HL-60/S4 (cell line): ENCODE measurements at regions not wholly inside any gene's neighbourhood (a gene's known extent, or its start where the extent isn't known, plus 50 kb on each side); places are given as distances from the start of the nearest gene placed in this dataset.

ENCODE experiments used
- in situ Hi-C: fragments of 300-500 bp; cut with MboI; formaldehyde crosslinking; loops from 2 replicates; pipeline ENCODE4 v1.14.3; 2022; ENCODE audit warnings: low sequenced_read_pairs

GRCh38 chr13:27327633-27328032 lies 57.0 kb downstream of the RASL11A start:
- in situ Hi-C loops = no loop called here

DNA sequence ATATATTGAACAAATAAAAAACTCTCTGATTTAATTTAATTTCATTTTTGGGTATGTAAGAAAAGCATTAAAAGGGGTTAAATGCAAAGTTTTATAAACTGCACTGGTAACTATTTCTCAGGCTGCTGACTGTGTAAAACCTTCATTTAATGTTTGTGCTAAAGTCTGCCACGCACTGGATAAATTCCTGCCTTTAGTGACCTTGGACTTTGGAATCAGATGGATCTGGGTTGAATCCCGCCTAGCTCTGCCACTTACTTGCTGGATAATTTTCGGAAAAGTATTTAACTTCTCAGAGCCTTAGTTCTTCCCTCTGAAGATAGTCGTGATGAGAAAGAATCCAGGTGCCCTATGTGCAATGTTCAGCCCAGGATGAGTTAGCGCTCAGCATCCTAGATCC lies 58.6 kb downstream of the RASL11A start:
- in situ Hi-C loops = no loop called here

GRCh38 chr13:27334774-27335435 lies 64.3 kb downstream of the RASL11A start:
- in situ Hi-C loops = no loop called here

DNA sequence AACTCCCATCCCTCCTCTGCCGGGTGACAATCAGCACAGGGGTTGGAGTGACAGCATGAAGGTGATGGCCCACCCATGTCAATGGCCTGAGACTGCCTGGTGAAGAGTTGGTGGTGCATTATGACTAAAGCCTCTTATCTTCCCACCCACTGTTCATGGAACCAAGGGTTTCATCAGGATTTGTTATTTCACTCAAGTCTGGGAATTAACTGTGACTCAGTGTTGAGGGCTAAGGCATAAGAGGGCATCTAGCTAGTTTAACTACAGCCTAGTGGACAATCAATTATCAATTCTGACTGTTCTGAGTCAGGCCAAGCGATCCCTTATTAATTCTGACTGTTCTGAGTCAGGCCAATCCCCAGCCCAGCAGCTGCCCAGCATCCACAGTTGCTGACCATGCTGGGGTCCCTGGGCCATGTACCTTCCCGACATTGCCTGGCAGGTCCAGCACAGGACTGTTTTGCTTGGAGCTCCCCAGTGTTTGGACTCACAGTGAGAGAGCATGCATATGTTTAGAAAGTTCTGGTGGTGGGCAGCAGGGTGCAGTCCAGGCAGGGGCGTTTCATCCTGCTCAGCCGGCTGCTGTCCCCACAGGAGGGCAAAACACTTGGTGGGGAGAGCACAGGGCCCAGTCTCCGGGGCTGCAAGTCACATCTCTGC lies 65.5 kb downstream of the RASL11A start:
- in situ Hi-C loops = no loop called here

GRCh38 chr13:27338207-27338606 lies 67.6 kb downstream of the RASL11A start:
- in situ Hi-C loops = no loop called here

GRCh38 chr13:27338816-27339215 lies 68.2 kb downstream of the RASL11A start:
- in situ Hi-C loops = no loop called here

DNA sequence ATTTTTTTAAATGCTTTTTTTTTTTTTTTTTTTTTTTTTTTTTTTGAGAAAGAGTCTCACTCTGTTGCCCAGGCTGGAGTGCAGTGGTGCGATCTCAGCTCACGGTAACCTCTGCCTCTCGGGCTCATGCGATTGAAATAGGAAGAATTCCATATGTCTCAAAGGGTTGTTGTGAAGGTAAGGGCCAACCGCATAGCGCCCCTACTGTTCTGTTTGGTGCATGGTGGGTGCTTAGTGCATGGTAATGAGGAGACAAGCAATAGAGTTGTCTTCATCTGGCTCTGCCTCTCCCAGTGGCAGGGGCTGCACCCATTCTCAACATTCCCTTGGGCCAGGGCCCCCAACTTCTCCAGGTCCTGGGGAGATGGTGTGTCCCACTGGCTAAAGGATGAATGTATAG lies 68.7 kb downstream of the RASL11A start:
- in situ Hi-C loops = no loop called here

DNA sequence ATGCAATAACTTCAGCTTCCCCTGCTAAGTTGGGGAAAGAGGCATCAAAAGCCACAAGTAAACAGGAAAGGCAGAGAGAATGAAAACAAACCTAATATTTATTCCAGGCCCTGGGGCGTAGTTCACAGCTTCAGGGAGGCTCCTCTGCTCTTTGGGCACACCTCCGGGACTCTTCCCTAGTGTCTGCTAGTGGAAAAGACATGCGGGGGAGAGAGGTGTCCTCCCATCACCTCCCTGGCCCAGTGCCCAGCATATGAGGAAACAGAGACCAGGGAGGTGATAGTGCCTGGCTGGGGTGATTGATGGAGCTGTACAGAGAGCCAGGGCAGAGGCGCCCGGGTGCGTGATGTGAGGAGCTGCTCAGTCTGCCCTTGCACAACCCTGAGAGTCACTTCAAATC lies 71.0 kb downstream of the RASL11A start:
- in situ Hi-C loops = no loop called here

- in situ Hi-C loops = no loop called here
These were observed 76.7 kb downstream of the RASL11A start for GRCh38 chr13:27347211-27347772.

DNA sequence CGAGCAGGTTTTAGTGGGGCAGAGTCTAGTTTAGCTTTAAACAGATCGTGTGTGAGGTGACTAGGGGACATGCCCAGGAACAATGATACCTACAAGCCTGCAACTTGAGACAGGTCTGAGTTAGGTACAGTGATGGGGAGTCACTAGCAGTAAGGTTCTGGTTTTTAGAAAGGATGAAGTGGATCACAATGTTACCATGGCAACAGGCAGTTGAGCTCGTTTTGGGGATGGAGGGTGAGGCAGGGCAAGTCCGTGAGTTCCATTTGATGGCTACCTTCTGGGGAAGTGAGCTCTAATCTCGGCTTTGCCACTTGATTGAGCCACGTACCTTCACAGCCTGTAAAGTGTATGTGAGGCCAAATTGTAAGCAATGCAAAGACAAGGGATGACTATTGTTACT lies 76.0 kb upstream of the GTF3A start:
- in situ Hi-C loops = no loop called here

- in situ Hi-C loops = no loop called here
These were observed 75.0 kb upstream of the GTF3A start for GRCh38 chr13:27349458-27349857.

GRCh38 chr13:27350825-27351224 lies 73.6 kb upstream of the GTF3A start:
- in situ Hi-C loops = loop anchor here (10.0 kb wide), 1 partner anchor 366 kb away; no protein-coding TSS in a partner anchor

GRCh38 chr13:27352698-27353097 lies 71.7 kb upstream of the GTF3A start:
- in situ Hi-C loops = loop anchor here (10.0 kb wide), 1 partner anchor 368 kb away; no protein-coding TSS in a partner anchor

GRCh38 chr13:27353166-27353583 lies 71.2 kb upstream of the GTF3A start:
- in situ Hi-C loops = loop anchor here (10.0 kb wide), 1 partner anchor 368 kb away; no protein-coding TSS in a partner anchor

DNA sequence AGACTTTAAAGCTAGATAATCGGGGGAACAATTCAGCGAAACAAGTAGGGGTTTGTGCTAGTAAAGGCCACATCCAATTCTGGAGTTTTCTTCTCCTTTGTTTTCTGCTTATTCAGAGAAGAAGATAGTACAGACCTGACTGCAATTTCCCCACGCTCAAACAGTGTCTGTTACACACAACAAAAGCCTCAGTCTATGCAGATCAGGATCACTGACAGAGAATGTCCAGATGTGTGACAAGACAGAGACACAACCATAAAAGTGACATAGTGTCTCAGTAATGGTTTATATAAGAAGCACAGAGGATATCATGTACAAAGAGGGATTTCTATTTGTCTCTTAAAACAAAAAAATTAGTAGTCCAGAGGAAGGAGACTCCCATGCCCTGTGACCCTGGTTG lies 70.7 kb upstream of the GTF3A start:
- in situ Hi-C loops = loop anchor here (10.0 kb wide), 1 partner anchor 369 kb away; no protein-coding TSS in a partner anchor

GRCh38 chr13:27354379-27354778 lies 70.0 kb upstream of the GTF3A start:
- in situ Hi-C loops = loop anchor here (10.0 kb wide), 1 partner anchor 370 kb away; no protein-coding TSS in a partner anchor

GRCh38 chr13:27355894-27356293 lies 68.5 kb upstream of the GTF3A start:
- in situ Hi-C loops = loop anchor here (10.0 kb wide), 1 partner anchor 371 kb away; no protein-coding TSS in a partner anchor

GRCh38 chr13:27358420-27358819 lies 66.0 kb upstream of the GTF3A start:
- in situ Hi-C loops = loop anchor here (10.0 kb wide), 1 partner anchor 374 kb away; no protein-coding TSS in a partner anchor

DNA sequence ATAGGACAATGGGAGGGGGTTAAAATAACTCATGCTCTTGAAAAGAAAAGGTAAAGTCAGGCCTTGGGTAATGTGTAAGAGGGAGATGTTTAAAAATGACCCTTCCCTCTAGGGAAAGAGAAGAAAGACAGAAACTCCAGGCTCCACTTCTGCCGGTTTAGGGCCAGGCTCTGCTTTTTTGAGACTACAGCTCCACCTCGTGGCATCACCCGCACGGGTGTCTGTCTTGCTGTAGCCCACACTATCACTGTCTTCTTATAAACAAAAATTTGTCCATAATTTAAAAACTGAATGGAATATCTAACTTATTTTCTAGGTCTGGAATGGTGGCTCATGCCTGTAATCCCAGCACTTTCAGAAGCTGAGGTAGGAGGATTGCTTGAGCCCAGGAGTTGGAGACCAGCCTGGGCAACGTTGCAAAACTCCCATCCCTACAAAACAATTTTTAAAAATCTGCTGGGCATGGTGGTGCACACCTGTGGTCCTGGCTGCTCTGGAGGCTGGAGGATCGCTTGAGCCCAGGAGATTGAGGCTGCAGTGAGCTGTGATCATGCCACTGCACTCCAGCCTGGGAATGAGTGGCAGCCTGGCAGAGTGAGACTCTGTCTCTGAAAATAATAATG lies 65.1 kb upstream of the GTF3A start:
- in situ Hi-C loops = loop anchor here (10.0 kb wide), 1 partner anchor 375 kb away; no protein-coding TSS in a partner anchor

DNA sequence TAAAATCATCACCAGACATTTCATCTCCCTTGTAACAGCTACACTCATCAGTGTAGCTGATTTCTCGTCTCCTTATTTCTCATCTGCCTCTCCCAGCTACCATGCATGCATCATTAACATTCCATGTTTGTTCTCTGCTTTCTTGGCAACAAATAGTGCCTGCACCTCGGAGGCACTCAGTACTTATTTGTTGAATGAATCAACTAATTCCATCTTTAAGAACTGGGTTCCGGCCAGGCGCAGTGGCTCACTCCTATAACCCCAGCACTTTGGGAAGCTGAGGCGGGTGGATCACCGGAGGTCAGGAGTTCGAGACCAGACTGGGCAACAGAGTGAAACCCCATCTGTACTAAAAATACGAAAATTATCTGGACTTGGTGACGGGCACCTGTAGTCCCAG lies 63.9 kb upstream of the GTF3A start:
- in situ Hi-C loops = no loop called here

- in situ Hi-C loops = no loop called here
These were observed 62.2 kb upstream of the GTF3A start for GRCh38 chr13:27362064-27362751.
